H1 (cell line): ENCODE measurements at regions not wholly inside any gene's neighbourhood (a gene's known extent, or its start where the extent isn't known, plus 50 kb on each side); places are given as distances from the start of the nearest gene placed in this dataset.

Experiments
- CTCF ChIA-PET: fragments of 300-600 bp; sonication (Branson Sonifier 250); formaldehyde crosslinking; loops from one replicate; lab custom pipeline; 2021; ENCODE audit not compliant: partially characterized antibody; lab: Charles Lee
- POLR2A ChIA-PET: fragments of 300-600 bp; sonication (Branson Sonifier 250); formaldehyde crosslinking; loops from one replicate; lab custom pipeline; 2021; ENCODE audit warnings: inconsistent platforms; ENCODE audit not compliant: partially characterized antibody; lab: Charles Lee
- DNase-seq, 2 experiments: peaks; one replicate each; pipeline versions ENCODE4 v3.0.0 to v3.0.0-alpha.2; 2010 to 2022; ENCODE audit warnings: low spot score in 2 of 2, low read depth in 1 of 2, mixed read lengths in 1 of 2
- FAIRE-seq: peaks from 2 replicates; lab custom pipeline; 2011; peaks lifted over from hg19 to GRCh38; lab: Jason Lieb, UNC
- H2AFZ ChIP-seq: 2 replicates; pipeline ENCODE4 v1.8.1; 2012; ENCODE audit warnings: low read length, inconsistent platforms
- H2AK5ac ChIP-seq: 2 replicates; pipeline ENCODE4 v1.6.1; 2013; ENCODE audit warnings: low read depth, low read length
- H2BK120ac ChIP-seq: replicated peaks from 2 replicates; pipeline ENCODE3; 2013; ENCODE audit warnings: low read depth, low read length, inconsistent platforms
- H2BK12ac ChIP-seq: 2 replicates; pipeline ENCODE4 v1.6.1; 2013; ENCODE audit warnings: low read depth, low read length
- H2BK15ac ChIP-seq: 2 replicates; pipeline ENCODE4 v1.6.1; 2013; ENCODE audit warnings: low read length
- H2BK20ac ChIP-seq: 2 replicates; pipeline ENCODE4 v1.6.1; 2013; ENCODE audit warnings: low read length
- H2BK5ac ChIP-seq: 2 replicates; pipeline ENCODE4 v1.6.1; 2013; ENCODE audit warnings: low read depth, low read length
- H3K14ac ChIP-seq: 2 replicates; pipeline ENCODE4 v1.6.1; 2013; ENCODE audit warnings: inconsistent platforms; ENCODE audit not compliant: insufficient read length
- H3K18ac ChIP-seq: 2 replicates; pipeline ENCODE4 v1.6.1; 2013; ENCODE audit warnings: low read length; ENCODE audit errors: extremely low read depth
- H3K23ac ChIP-seq: 2 replicates; pipeline ENCODE4 v1.6.1; 2013; ENCODE audit warnings: inconsistent platforms; ENCODE audit not compliant: insufficient read length
- H3K23me2 ChIP-seq: 2 replicates; pipeline ENCODE4 v1.6.1; 2013; ENCODE audit warnings: low read depth, low read length
- H3K27ac ChIP-seq: 2 replicates; pipeline ENCODE4 v1.6.1; 2011; ENCODE audit warnings: low read depth, low read length, inconsistent platforms
- H3K27me3 ChIP-seq, 4 experiments: replicated peaks in 1 of 4; 1 replicate in 1 of 4; 2 replicates in 3 of 4; pipeline versions ENCODE4 v1.6.1 to v1.8.1; 2011 to 2013; ENCODE audit warnings: low read length in 3 of 4, mild to moderate bottlenecking in 3 of 4, inconsistent platforms in 2 of 4, mixed read lengths in 2 of 4, moderate library complexity in 1 of 4; ENCODE audit not compliant: control insufficient read depth in 3 of 4, insufficient read depth in 3 of 4; ENCODE audit errors: extremely low read depth in 1 of 4
- H3K36me3 ChIP-seq, 4 experiments: 2 replicates each; pipeline versions ENCODE4 v1.6.1 to v1.8.1; 2011 to 2013; ENCODE audit warnings: mild to moderate bottlenecking in 4 of 4, low read length in 3 of 4, moderate library complexity in 2 of 4, control low read depth in 1 of 4, inconsistent platforms in 1 of 4; ENCODE audit not compliant: insufficient read depth in 4 of 4, control insufficient read depth in 2 of 4
- H3K4ac ChIP-seq: replicated peaks from 2 replicates; pipeline ENCODE3; 2013; ENCODE audit warnings: low read length, low read depth, mixed read lengths, inconsistent platforms; ENCODE audit not compliant: insufficient read length
- H3K4me1 ChIP-seq, 4 experiments: replicated peaks in 1 of 4; 1 replicate in 1 of 4; 2 replicates in 3 of 4; pipeline versions ENCODE4 v1.6.1 to v1.8.1; 2011 to 2013; ENCODE audit warnings: low read length in 3 of 4, inconsistent platforms in 2 of 4, mixed read lengths in 1 of 4; ENCODE audit not compliant: insufficient read depth in 4 of 4, control insufficient read depth in 3 of 4
- H3K4me2 ChIP-seq, 2 experiments: 2 replicates each; pipeline versions ENCODE4 v1.6.1 to v1.8.1; 2011 to 2013; ENCODE audit warnings: low read depth in 2 of 2, low read length in 2 of 2, control low read depth in 1 of 2, inconsistent platforms in 1 of 2, mild to moderate bottlenecking in 1 of 2; ENCODE audit not compliant: insufficient read depth in 1 of 2
- H3K4me3 ChIP-seq, 4 experiments: fragments of 200-600, 300-600 bp in 1 of 4; sonication (generic), shearing (Covaris generic), sonication (Bioruptor Twin) in 1 of 4; 2 replicates each; pipeline versions ENCODE4 v1.5.1 to v1.8.1; 2011 to 2016; ENCODE audit warnings: low read length in 4 of 4, low read depth in 3 of 4, control low read depth in 2 of 4, inconsistent platforms in 2 of 4, mild to moderate bottlenecking in 2 of 4, mixed read lengths in 1 of 4, moderate library complexity in 1 of 4; ENCODE audit not compliant: insufficient read depth in 2 of 4; ENCODE audit errors: extremely low read depth in 1 of 4
- H3K56ac ChIP-seq: replicated peaks from 2 replicates; pipeline ENCODE3; 2013; ENCODE audit warnings: low read depth, mild to moderate bottlenecking, mixed read lengths, low read length, inconsistent platforms; ENCODE audit not compliant: insufficient read length
- H3K79me1 ChIP-seq: 2 replicates; pipeline ENCODE4 v1.6.1; 2013; ENCODE audit warnings: low read depth, low read length, control low read depth
- H3K79me2 ChIP-seq, 2 experiments: 2 replicates each; pipeline versions ENCODE4 v1.6.1 to v1.8.1; 2012 to 2013; ENCODE audit warnings: low read length in 2 of 2, mild to moderate bottlenecking in 2 of 2, inconsistent platforms in 1 of 2; ENCODE audit not compliant: insufficient read depth in 2 of 2, control insufficient read depth in 1 of 2
- H3K9ac ChIP-seq, 4 experiments: replicated peaks in 1 of 4; 1 replicate in 1 of 4; 2 replicates in 3 of 4; pipeline versions ENCODE4 v1.6.1 to v1.8.1; 2011 to 2013; ENCODE audit warnings: low read depth in 3 of 4, low read length in 3 of 4, control low read depth in 2 of 4, mild to moderate bottlenecking in 2 of 4, moderate library complexity in 2 of 4, inconsistent platforms in 1 of 4; ENCODE audit errors: extremely low read depth in 1 of 4
- H3K9me3 ChIP-seq, 2 experiments: 2 replicates each; pipeline versions ENCODE4 v1.6.1 to v1.8.1; 2012 to 2013; ENCODE audit warnings: mild to moderate bottlenecking in 2 of 2, moderate library complexity in 2 of 2, control low read depth in 1 of 2, inconsistent platforms in 1 of 2, low read depth in 1 of 2, low read length in 1 of 2, mixed read lengths in 1 of 2; ENCODE audit not compliant: insufficient read depth in 2 of 2
- H4K20me1 ChIP-seq, 2 experiments: replicated peaks in 1 of 2; 2 replicates each; pipeline versions ENCODE3 to v1.8.1; 2011 to 2013; ENCODE audit warnings: inconsistent platforms in 2 of 2, low read length in 2 of 2, mild to moderate bottlenecking in 1 of 2; ENCODE audit not compliant: insufficient read depth in 2 of 2, control insufficient read depth in 1 of 2
- H4K5ac ChIP-seq: 2 replicates; pipeline ENCODE4 v1.6.1; 2013; ENCODE audit warnings: low read length, low read depth, mixed read lengths, inconsistent platforms; ENCODE audit not compliant: insufficient read length
- H4K8ac ChIP-seq: 2 replicates; pipeline ENCODE4 v1.8.0; 2013; ENCODE audit warnings: mild to moderate bottlenecking, moderate library complexity, low read length, inconsistent platforms; ENCODE audit not compliant: insufficient read depth; ENCODE audit errors: extremely low read depth
- H4K91ac ChIP-seq: replicated peaks from 2 replicates; pipeline ENCODE3; 2013; ENCODE audit warnings: low read length, mixed read lengths, inconsistent platforms; ENCODE audit not compliant: insufficient read length
- CEBPB ChIP-seq: IDR thresholded peaks from 2 replicates; pipeline ENCODE4 v1.6.1; 2012; ENCODE audit warnings: low read depth, low read length
- KDM1A ChIP-seq: fragments of 200-600, 300-600 bp; sonication (generic); IDR thresholded peaks from 2 replicates; pipeline ENCODE4 v1.7.1; 2016; ENCODE audit warnings: mild to moderate bottlenecking, low read length, borderline replicate concordance
- SUZ12 ChIP-seq: fragments of 200-600 bp; sonication (generic); IDR thresholded peaks from 2 replicates; pipeline ENCODE4 v1.6.1; 2012; ENCODE audit warnings: mild to moderate bottlenecking, inconsistent platforms, low read length, moderate library complexity, mixed read lengths
- WGBS, 2 experiments: shearing (Covaris generic) in 1 of 2; methylation state at CpG; one replicate each; pipeline versions ENCODE4 v1.1.6 to v1.1.7; 2013 to 2015; ENCODE audit warnings: low lambda C conversion rate in 2 of 2, mixed read lengths in 2 of 2, inconsistent platforms in 1 of 2, low coverage in 1 of 2, missing lambda C conversion rate in 1 of 2; ENCODE audit not compliant: insufficient replicate concordance in 2 of 2, insufficient coverage in 1 of 2, insufficient read length in 1 of 2; ENCODE audit errors: extremely low coverage in 1 of 2, missing lambda C conversion rate in 1 of 2; 5-methylcytosine and 5-hydroxymethylcytosine counted together

- no peak overlapping the region for H3K4me2 ChIP-seq
Observed at GRCh38 chr14:98953551-98954348, 318.2 kb downstream of the BCL11B start.

More at GRCh38 chr14:98953551-98954348, 318.2 kb downstream of the BCL11B start:
- no peak overlapping the region for H2BK5ac ChIP-seq
- no peak overlapping the region for H2BK12ac ChIP-seq
- no peak for FAIRE-seq
- H3K14ac ChIP-seq = no peak overlapping the region
- H3K4me1 ChIP-seq = no peaks in the 10 kb centered on the region
- H3K18ac ChIP-seq = no peak overlapping the region
- POLR2A ChIA-PET = no interaction called here
- no peaks in the 10 kb centered on the region for H3K23me2 ChIP-seq
- no peak overlapping the region for H3K9ac ChIP-seq
- DNase-seq = peak in 1 of 2 experiments; percentile 35
- H3K9me3 ChIP-seq = no peaks in the 10 kb centered on the region
- H2BK15ac ChIP-seq = no peak overlapping the region
- H3K27me3 ChIP-seq = no peaks in the 10 kb centered on the region
- H3K79me1 ChIP-seq = no peaks in the 10 kb centered on the region
- H3K56ac ChIP-seq = no peak overlapping the region
- TF ChIP-seq KDM1A (no peak), SUZ12 (no peak), CEBPB (peak; percentile 88)
- no peak overlapping the region for H3K4ac ChIP-seq
- no peak overlapping the region for H2AFZ ChIP-seq
- CTCF ChIA-PET = interaction anchor here (0.9 kb wide), 1 partner anchor 112 kb away, joined by 4 read pairs; no protein-coding TSS in a partner anchor
- H3K36me3 ChIP-seq = no peaks in the 10 kb centered on the region; a peak in 1 of 8 replicates
- no peak overlapping the region for H2AK5ac ChIP-seq
- H2BK120ac ChIP-seq = no peak overlapping the region
- H4K8ac ChIP-seq = no peak overlapping the region
- H4K20me1 ChIP-seq = no peaks in the 10 kb centered on the region
- no peak overlapping the region for H2BK20ac ChIP-seq
- H4K91ac ChIP-seq = no peak overlapping the region
- H3K27ac ChIP-seq = no peak overlapping the region
- 83% methylated on average over 20 of the region's 20 CpGs; no CpG with 5 or more reads in 1 of the 2 experiments for WGBS, 2 experiments
- no peak overlapping the region for H3K4me3 ChIP-seq
- no peak overlapping the region for H4K5ac ChIP-seq
- no peaks in the 10 kb centered on the region for H3K79me2 ChIP-seq
- no peak overlapping the region for H3K23ac ChIP-seq
